ENCODE measurements at regions not wholly inside any gene's neighbourhood (a gene's known extent, or its start where the extent isn't known, plus 50 kb on each side); places are given as distances from the start of the nearest gene placed in this dataset.
A peak's percentile ranks its signal among the peaks of the same experiment; 100 is the strongest.

DNA sequence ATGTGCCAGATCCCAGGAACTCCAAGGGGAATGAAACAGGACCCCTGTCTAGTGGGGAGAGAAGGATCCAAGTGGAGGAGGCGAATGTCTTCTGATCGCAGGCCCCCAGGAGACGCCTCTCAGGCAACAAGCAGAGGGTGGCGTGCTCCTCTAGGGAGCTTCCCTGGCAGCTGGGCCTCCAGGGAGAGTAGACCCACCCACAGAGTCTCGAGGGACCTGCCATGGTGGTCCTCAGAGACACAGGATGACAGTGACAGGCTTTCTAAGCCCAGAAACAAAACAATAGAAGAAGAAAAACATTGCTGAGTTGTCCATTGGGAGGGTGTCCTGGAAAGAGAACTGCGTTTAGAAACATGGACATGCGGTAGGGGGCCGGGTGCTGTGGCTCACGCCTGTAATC, 140.6 kb upstream of the MAP1LC3B2 start:
- no peak overlapping the region for H3K4me3 ChIP-seq (ENCODE audit: control insufficient read depth, low read depth, low read length)
- no peak for TF ChIP-seq CTCF (IDR thresholded peaks at IDR 0.05; ENCODE audit: control insufficient read depth, insufficient read depth, low read depth, low read length, missing control alignments)
- DNase-seq (ENCODE audit: low read depth): no peak

GRCh38 chr12:116420227-116420880, 138.8 kb upstream of the MAP1LC3B2 start:
- H3K4me3 ChIP-seq (ENCODE audit: control insufficient read depth, low read depth, low read length): no peak overlapping the region
- no peak for DNase-seq (ENCODE audit: low read depth)
- TF ChIP-seq CTCF (IDR thresholded peaks at IDR 0.05; ENCODE audit: control insufficient read depth, insufficient read depth, low read depth, low read length, missing control alignments): no peak

DNA sequence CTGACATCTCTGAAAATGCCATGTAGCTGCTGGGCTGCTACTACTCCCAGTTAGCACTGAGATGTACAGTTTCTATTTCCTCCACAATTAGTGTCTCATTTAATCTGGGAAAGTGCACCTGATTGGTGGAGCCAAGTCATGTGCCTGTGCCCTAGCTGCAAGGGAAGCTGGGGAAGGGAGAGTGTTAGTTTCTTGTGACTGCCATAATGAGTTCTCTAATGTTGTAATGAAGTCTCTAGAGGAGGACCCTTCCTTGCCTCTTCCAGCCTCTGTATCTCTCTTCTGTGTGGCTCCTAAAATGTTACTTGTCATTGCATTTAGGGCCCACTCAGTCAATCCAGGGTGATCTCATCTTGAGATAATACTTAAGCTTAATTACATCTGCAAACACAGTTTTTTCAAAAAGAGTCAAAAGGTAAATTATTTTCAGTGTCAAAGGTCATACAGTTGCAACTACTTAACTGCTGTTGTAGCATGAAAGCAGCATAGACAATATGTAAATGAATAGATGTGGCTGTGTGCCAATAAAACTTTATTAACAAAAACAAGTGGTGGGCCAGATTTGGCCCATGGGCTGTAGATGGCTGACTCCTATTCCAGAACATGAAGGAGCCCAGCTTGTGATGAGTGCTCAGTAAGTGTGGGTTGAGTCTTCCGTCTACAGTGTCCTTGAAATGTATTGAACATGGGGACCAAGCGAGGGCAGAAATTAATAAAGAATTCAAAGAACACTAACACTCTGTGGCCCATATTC, 137.2 kb upstream of the MAP1LC3B2 start:
- H3K4me3 ChIP-seq (ENCODE audit: control insufficient read depth, low read depth, low read length): no peak overlapping the region
- no peak for DNase-seq (ENCODE audit: low read depth)
- no peak for TF ChIP-seq CTCF (IDR thresholded peaks at IDR 0.05; ENCODE audit: control insufficient read depth, insufficient read depth, low read depth, low read length, missing control alignments)

- peak; percentile 63 for DNase-seq (ENCODE audit: low read depth)
- TF ChIP-seq CTCF (IDR thresholded peaks at IDR 0.05; ENCODE audit: control insufficient read depth, insufficient read depth, low read depth, low read length, missing control alignments): no peak
- no peak overlapping the region for H3K4me3 ChIP-seq (ENCODE audit: control insufficient read depth, low read depth, low read length)
Observed at GRCh38 chr12:116423094-116423493, 136.1 kb upstream of the MAP1LC3B2 start.

GRCh38 chr12:116425256-116426193, 133.7 kb upstream of the MAP1LC3B2 start:
- no peak for TF ChIP-seq CTCF (IDR thresholded peaks at IDR 0.05; ENCODE audit: control insufficient read depth, insufficient read depth, low read depth, low read length, missing control alignments)
- no peak for DNase-seq (ENCODE audit: low read depth)
- H3K4me3 ChIP-seq (ENCODE audit: control insufficient read depth, low read depth, low read length): no peak overlapping the region

- peak; percentile 76 for TF ChIP-seq CTCF (IDR thresholded peaks at IDR 0.05; ENCODE audit: control insufficient read depth, insufficient read depth, low read depth, low read length, missing control alignments)
- peak; percentile 96 for DNase-seq (ENCODE audit: low read depth)
- H3K4me3 ChIP-seq (ENCODE audit: control insufficient read depth, low read depth, low read length): no peak overlapping the region
Observed at GRCh38 chr12:116426391-116427136, 132.6 kb upstream of the MAP1LC3B2 start.

Data from AG09309 (cell line).